ENCODE measurements at regions not wholly inside any gene's neighbourhood (a gene's known extent, or its start where the extent isn't known, plus 50 kb on each side); places are given as distances from the start of the nearest gene placed in this dataset.

- TF ChIP-seq JUN (IDR thresholded peaks at IDR 0.05; ENCODE audit: borderline replicate concordance, insufficient read depth, insufficient read length, low read depth) (no peak), CTCF (IDR thresholded peaks at IDR 0.05; ENCODE audit: extremely low read depth in 1 of 2, insufficient read depth in 1 of 2, low read depth in 1 of 2, low read length in 2 of 2) (peak in 1 of 2 donors; percentile 6)
These were observed 118.0 kb upstream of the RAI14 start for GRCh38 chr5:34538026-34538672.
